HFFc6 (cell line): ENCODE measurements at regions not wholly inside any gene's neighbourhood (a gene's known extent, or its start where the extent isn't known, plus 50 kb on each side); places are given as distances from the start of the nearest gene placed in this dataset.

Experiments
- DNase-seq: peaks from one replicate; pipeline ENCODE4 v3.0.0-alpha.2; 2018
- H3K27ac Mint-ChIP-seq: 2 replicates; pipeline ENCODE4 v1.8.0; 2020; ENCODE audit warnings: mild to moderate bottlenecking, mixed read lengths
- H3K27me3 Mint-ChIP-seq: 2 replicates; pipeline ENCODE4 v1.8.0; 2021; ENCODE audit warnings: mild to moderate bottlenecking, moderate library complexity, mixed read lengths; ENCODE audit not compliant: insufficient read depth
- H3K36me3 Mint-ChIP-seq: 2 replicates; pipeline ENCODE4 v1.8.0; 2021; ENCODE audit warnings: low read depth, mixed read lengths
- H3K4me1 Mint-ChIP-seq: 2 replicates; pipeline ENCODE4 v1.8.0; 2020; ENCODE audit warnings: low read depth, mixed read lengths
- H3K4me3 Mint-ChIP-seq: 2 replicates; pipeline ENCODE4 v1.8.0; 2020; ENCODE audit warnings: mild to moderate bottlenecking, moderate library complexity, mixed read lengths
- H3K9me3 Mint-ChIP-seq: 2 replicates; pipeline ENCODE4 v1.8.0; 2020; ENCODE audit warnings: mild to moderate bottlenecking, mixed read lengths
- CTCF ChIP-seq: fragments of 200-600 bp; sonication (generic); IDR thresholded peaks from 2 replicates; pipeline ENCODE4 v1.5.0; 2021; ENCODE audit warnings: antibody characterized with exemption, mild to moderate bottlenecking

GRCh38 chr6:91560409-91560808 lies 973.5 kb upstream of the MAP3K7 start:
- Mint-ChIP-seq H3K36me3 (peaks cover 4% of the 10 kb centered on the region), H3K4me3 (no peak overlapping the region), H3K4me1 (no peaks in the 10 kb centered on the region), H3K27me3 (no peaks in the 10 kb centered on the region; the same call in 1 of the 2 replicates), H3K9me3 (peaks cover 56% of the 10 kb centered on the region), H3K27ac (no peak overlapping the region)
- TF ChIP-seq CTCF: no peak
- DNase-seq: no peak

GRCh38 chr6:91540902-91541301 lies 954.0 kb upstream of the MAP3K7 start:
- DNase-seq: no peak
- no peaks in the 10 kb centered on the region for H3K27me3 Mint-ChIP-seq
- no peak overlapping the region for H3K27ac Mint-ChIP-seq
- peaks cover 36% of the 10 kb centered on the region for H3K9me3 Mint-ChIP-seq
- H3K4me3 Mint-ChIP-seq: no peak overlapping the region
- H3K36me3 Mint-ChIP-seq: no peaks in the 10 kb centered on the region
- H3K4me1 Mint-ChIP-seq: no peaks in the 10 kb centered on the region
- TF ChIP-seq CTCF: no peak

DNA sequence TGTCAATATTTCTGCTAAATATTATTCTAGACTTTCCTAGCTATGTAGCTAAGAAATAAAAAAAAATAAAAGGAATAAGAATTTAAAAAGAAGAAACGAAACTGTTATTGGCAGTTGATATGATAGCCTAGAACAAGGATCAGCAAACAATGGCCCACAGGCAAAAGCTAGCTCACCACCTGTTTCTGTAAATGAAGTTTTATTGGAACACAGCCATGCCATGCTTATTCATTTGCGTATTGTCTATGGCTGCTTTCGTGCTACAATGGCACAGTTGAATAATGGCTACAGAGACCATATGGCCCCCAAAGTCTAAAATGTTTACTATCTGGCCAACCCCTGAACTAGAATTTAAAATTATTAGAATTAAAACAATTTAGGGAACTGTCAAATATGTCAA lies 952.6 kb upstream of the MAP3K7 start:
- peaks cover 36% of the 10 kb centered on the region for H3K9me3 Mint-ChIP-seq
- H3K27ac Mint-ChIP-seq: no peak overlapping the region
- no peaks in the 10 kb centered on the region for H3K4me1 Mint-ChIP-seq
- no peaks in the 10 kb centered on the region for H3K27me3 Mint-ChIP-seq
- no peak overlapping the region for H3K4me3 Mint-ChIP-seq
- H3K36me3 Mint-ChIP-seq: no peaks in the 10 kb centered on the region
- DNase-seq: no peak
- no peak for TF ChIP-seq CTCF

GRCh38 chr6:91538622-91539021 lies 951.8 kb upstream of the MAP3K7 start:
- DNase-seq: no peak
- Mint-ChIP-seq H3K27me3 (no peaks in the 10 kb centered on the region), H3K4me3 (no peak overlapping the region), H3K9me3 (peaks cover 42% of the 10 kb centered on the region), H3K27ac (no peak overlapping the region), H3K4me1 (no peaks in the 10 kb centered on the region), H3K36me3 (no peaks in the 10 kb centered on the region)
- TF ChIP-seq CTCF: no peak

GRCh38 chr6:91534614-91535013 lies 947.7 kb upstream of the MAP3K7 start:
- H3K4me1 Mint-ChIP-seq: no peaks in the 10 kb centered on the region
- no peak for TF ChIP-seq CTCF
- no peaks in the 10 kb centered on the region for H3K36me3 Mint-ChIP-seq
- no peaks in the 10 kb centered on the region for H3K27me3 Mint-ChIP-seq
- peaks cover 32% of the 10 kb centered on the region for H3K9me3 Mint-ChIP-seq
- H3K27ac Mint-ChIP-seq: no peak overlapping the region
- no peak for DNase-seq
- H3K4me3 Mint-ChIP-seq: no peak overlapping the region

DNA sequence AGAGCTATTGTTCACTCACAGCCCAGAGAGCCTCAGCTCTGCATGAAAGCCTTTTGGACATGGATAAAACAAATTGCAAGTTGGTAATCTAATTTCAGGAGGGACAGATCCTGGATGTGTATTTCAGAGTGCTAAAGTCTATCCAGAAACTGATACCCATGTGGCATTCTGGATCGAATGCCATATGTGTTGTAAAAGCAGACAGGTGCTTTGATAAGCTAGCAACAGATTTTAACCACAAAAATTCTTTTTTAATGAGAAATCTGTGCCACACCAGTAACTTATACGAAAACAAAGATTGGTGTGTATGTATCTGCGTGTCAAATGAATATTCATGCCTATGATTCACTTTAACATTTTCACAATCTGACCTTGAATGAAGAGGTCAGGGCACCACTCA lies 936.6 kb upstream of the MAP3K7 start:
- Mint-ChIP-seq H3K9me3 (peaks cover 29% of the 10 kb centered on the region), H3K4me1 (no peaks in the 10 kb centered on the region), H3K27ac (no peak overlapping the region), H3K4me3 (no peak overlapping the region), H3K27me3 (no peaks in the 10 kb centered on the region), H3K36me3 (no peaks in the 10 kb centered on the region; the same call in 1 of the 2 replicates)
- no peak for DNase-seq
- no peak for TF ChIP-seq CTCF
